GM10248 (cell line): ENCODE measurements at regions not wholly inside any gene's neighbourhood (a gene's known extent, or its start where the extent isn't known, plus 50 kb on each side); places are given as distances from the start of the nearest gene placed in this dataset.

ENCODE experiments used
- CTCF ChIA-PET: fragments of 300-600 bp; sonication (Branson Sonifier 250); formaldehyde crosslinking; extraction: SDS; loops from one replicate; lab custom pipeline; 2021; ENCODE audit warnings: antibody characterized with exemption; lab: Yijun Ruan, JAX
- POLR2A ChIA-PET: fragments of 350-650 bp; sonication (Branson Sonifier 250); formaldehyde crosslinking; extraction: SDS; loops from one replicate; lab custom pipeline; 2020; ENCODE audit warnings: antibody characterized with exemption; lab: Yijun Ruan, JAX
- DNase-seq: peaks from one replicate; pipeline ENCODE4 v3.0.0; 2012; ENCODE audit errors: extremely low spot score
- CTCF ChIP-seq: IDR thresholded peaks from 2 replicates; pipeline ENCODE4 v1.5.1; 2012; ENCODE audit warnings: mild to moderate bottlenecking, low read depth; ENCODE audit errors: extremely low read depth, missing control alignments, control extremely low read depth

DNA sequence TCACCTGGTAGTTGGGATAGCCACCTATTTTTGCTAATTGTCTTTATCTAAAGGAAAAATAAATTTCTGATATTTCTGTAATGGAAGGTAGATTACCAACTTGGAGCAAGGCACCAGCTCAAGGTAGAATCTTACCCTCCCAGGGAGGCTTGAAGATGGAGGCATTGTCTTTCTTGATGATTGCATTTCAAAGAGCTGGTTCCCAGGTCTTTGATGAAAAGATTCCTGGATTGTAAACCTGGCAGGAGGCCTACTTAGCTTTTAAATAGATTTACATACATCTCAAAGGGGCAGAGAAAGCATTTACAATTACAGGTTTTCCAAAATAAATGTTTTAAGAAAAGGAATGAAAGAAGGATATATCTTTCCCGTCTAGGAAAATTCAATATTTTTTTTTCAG, 729.2 kb downstream of the LRFN5 start:
- CTCF ChIA-PET: interaction anchor here (1.4 to 1.7 kb wide), 2 partner anchors 21 to 22 kb away, joined by 3 to 6 read pairs; no protein-coding TSS in a partner anchor
- POLR2A ChIA-PET: no interaction called here
- DNase-seq: no peak
- TF ChIP-seq CTCF: no peak

DNA sequence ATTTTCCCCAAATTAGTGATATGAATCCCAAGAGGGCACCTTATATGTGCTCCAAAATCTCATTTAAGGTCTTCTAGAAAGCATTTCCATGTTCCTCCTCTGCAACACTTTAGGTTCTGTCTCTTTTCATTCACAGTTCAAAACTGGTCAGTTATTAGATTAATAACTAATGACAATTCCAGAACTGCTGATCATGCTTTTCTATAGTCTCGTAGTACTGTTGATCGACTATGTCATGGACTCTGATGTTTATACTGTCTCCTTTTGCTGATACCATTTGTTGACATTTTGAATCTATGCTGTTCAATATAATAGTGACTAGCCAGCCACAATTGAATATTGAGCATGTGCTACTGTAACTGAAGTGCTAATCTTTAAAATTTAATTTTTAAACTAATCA, 728.3 kb downstream of the LRFN5 start:
- no peak for TF ChIP-seq CTCF
- ChIA-PET CTCF (interaction anchor here (1.0 kb wide), 1 partner anchor 10 kb away, joined by 3 read pairs; no protein-coding TSS in a partner anchor), POLR2A (no interaction called here)
- no peak for DNase-seq

- ChIA-PET CTCF (no interaction called here), POLR2A (no interaction called here)
- TF ChIP-seq CTCF: no peak
- DNase-seq: no peak
Observed at GRCh38 chr14:42323426-42323825, 716.8 kb downstream of the LRFN5 start.

- CTCF ChIA-PET: interaction anchor here (0.7 to 1.2 kb wide), 2 partner anchors 10 to 14 kb away, joined by 3 to 5 read pairs; no protein-coding TSS in a partner anchor
- POLR2A ChIA-PET: no interaction called here
- no peak for DNase-seq
- no peak for TF ChIP-seq CTCF
Observed at GRCh38 chr14:42322531-42323284, 716.0 kb downstream of the LRFN5 start.

- no peak for TF ChIP-seq CTCF
- POLR2A ChIA-PET: no interaction called here
- no peak for DNase-seq
- CTCF ChIA-PET: no interaction called here
Observed at GRCh38 chr14:42319996-42320395, 713.3 kb downstream of the LRFN5 start.

DNA sequence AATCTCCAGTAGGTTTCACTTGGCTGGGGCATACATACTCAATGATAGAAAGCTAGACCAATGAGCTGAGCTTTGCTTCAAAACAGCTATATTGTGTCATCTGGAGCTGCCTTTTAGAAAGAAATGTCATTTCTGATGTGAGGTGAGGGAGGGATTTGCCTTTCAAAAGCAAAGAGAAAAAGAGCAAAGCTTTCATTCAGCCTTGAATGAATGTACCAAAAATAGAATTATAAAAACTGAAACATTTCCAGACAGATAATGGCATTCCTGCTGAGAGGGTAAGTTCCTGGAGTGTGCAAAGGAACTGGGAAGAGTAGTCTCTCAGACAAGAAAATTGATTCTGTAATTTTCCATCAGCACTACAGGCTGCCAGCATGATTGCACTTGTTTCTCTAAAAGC, 710.0 kb downstream of the LRFN5 start:
- ChIA-PET POLR2A (no interaction called here), CTCF (no interaction called here)
- TF ChIP-seq CTCF: no peak
- no peak for DNase-seq
